Stomach (tissue), 4 donors: ENCODE measurements at regions not wholly inside any gene's neighbourhood (a gene's known extent, or its start where the extent isn't known, plus 50 kb on each side); places are given as distances from the start of the nearest gene placed in this dataset.
"Not testable (repeated sequence)": the region's sequence is repeated elsewhere in the genome, so short reads cannot be mapped to it uniquely, and the experiment has no call there.

Experiments
- EP300 ChIP-seq: sonication (generic); formaldehyde crosslinking; IDR thresholded peaks from one replicate; pipeline ENCODE4 v1.6.1; 2017; ENCODE audit warnings: antibody characterized with exemption
- POLR2A ChIP-seq, 4 donors: fragments of 450-650 bp; IDR thresholded peaks; one replicate each; pipeline ENCODE4 v1.6.1; 2016; ENCODE audit warnings: antibody characterized with exemption in 4 of 4, control low read depth in 2 of 4, mild to moderate bottlenecking in 1 of 4, moderate library complexity in 1 of 4
- POLR2AphosphoS5 ChIP-seq, 3 donors: sonication (generic); formaldehyde crosslinking; IDR thresholded peaks; one replicate each; pipeline ENCODE4 v1.6.1; 2016; ENCODE audit warnings: antibody characterized with exemption in 3 of 3
- TF ChIP-seq, protein P1 (sequence below), 7 experiments: fragments of 450-650 bp in 4 of 7; fragments of 200-600 bp in 3 of 7; sonication (generic) in 3 of 7; IDR thresholded peaks; one replicate each; pipeline ENCODE4 v1.5.1; 2016 to 2019; ENCODE audit warnings: antibody characterized with exemption in 7 of 7, control low read depth in 2 of 7, mild to moderate bottlenecking in 1 of 7

DNA sequence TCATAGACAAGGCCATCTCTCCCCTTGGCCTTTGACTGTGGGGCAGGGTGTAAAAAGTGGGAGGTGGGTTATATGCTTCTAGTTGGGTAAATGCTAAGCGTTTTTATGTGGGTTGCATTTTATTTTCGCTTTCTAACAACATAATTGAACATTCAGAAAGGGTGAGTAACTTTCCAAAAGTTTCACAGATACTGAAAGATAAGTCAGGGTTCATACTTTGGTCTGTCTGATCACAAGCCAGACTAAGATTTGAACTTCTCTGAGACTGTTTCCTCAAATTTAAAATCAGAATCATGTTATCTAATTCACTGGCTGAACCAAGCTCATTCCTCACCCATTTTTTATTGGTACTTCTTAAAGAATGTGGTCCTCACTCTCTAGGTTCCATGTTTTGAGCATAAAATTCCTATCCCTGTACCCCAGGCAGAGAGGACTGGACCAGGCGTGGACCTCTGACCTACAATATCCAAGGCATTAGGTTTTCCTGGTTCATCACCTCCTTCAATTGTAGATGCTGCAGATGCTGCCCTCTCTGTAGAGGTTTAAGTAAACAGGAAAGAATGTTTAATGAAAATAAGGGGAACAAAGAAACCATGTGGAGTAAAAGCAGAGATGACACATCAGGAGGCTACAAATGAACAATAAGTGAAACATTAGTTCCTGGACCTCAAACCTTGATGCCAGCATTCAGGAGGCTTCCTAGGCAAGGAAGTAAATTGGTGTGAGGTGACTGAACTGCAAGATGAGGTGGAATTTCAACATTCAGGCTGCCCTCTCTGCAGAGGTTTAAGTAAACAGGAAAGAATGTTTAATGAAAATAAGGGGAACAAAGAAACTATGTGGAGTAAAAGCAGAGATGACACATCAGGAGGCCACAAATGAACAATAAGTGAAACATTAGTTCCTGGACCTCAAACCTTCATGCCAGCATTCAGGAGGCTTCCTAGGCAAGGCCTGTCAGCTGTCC lies 198.8 kb upstream of the ZNF658 start:
- not testable (repeated sequence) for TF ChIP-seq POLR2AphosphoS5 (IDR thresholded peaks at IDR 0.05); POLR2A (IDR thresholded peaks at IDR 0.05); EP300
- TF ChIP-seq, protein P1, sequence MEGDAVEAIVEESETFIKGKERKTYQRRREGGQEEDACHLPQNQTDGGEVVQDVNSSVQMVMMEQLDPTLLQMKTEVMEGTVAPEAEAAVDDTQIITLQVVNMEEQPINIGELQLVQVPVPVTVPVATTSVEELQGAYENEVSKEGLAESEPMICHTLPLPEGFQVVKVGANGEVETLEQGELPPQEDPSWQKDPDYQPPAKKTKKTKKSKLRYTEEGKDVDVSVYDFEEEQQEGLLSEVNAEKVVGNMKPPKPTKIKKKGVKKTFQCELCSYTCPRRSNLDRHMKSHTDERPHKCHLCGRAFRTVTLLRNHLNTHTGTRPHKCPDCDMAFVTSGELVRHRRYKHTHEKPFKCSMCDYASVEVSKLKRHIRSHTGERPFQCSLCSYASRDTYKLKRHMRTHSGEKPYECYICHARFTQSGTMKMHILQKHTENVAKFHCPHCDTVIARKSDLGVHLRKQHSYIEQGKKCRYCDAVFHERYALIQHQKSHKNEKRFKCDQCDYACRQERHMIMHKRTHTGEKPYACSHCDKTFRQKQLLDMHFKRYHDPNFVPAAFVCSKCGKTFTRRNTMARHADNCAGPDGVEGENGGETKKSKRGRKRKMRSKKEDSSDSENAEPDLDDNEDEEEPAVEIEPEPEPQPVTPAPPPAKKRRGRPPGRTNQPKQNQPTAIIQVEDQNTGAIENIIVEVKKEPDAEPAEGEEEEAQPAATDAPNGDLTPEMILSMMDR (IDR thresholded peaks at IDR 0.05) = not testable (repeated sequence)
